Liver (tissue), 3 donors: ENCODE measurements at regions not wholly inside any gene's neighbourhood (a gene's known extent, or its start where the extent isn't known, plus 50 kb on each side); places are given as distances from the start of the nearest gene placed in this dataset.

Experiments
- EGR1 ChIP-seq, 2 donors: IDR thresholded peaks; 2 replicates each; pipeline ENCODE4 v1.6.1; 2016 to 2018; ENCODE audit warnings: antibody characterized with exemption in 2 of 2, low read depth in 2 of 2
- FOXA1 ChIP-seq: IDR thresholded peaks from 2 replicates; pipeline ENCODE4 v1.6.1; 2016; ENCODE audit warnings: antibody characterized with exemption
- GABPA ChIP-seq, 2 donors: IDR thresholded peaks in 1 of 2; conservative IDR thresholded peaks in 1 of 2; 2 replicates each; pipeline ENCODE4 v1.6.1; 2016; ENCODE audit warnings: antibody characterized with exemption in 2 of 2, mild to moderate bottlenecking in 1 of 2, moderate library complexity in 1 of 2
- JUND ChIP-seq, 2 donors: IDR thresholded peaks; 2 replicates each; pipeline ENCODE4 v1.6.1; 2016; ENCODE audit warnings: antibody characterized with exemption in 2 of 2
- RAD21 ChIP-seq, 2 donors: IDR thresholded peaks; 2 replicates each; pipeline ENCODE4 v1.6.1; 2016; ENCODE audit warnings: antibody characterized with exemption in 2 of 2, mild to moderate bottlenecking in 2 of 2
- SP1 ChIP-seq: IDR thresholded peaks from 2 replicates; pipeline ENCODE4 v1.6.1; 2018; ENCODE audit warnings: antibody characterized with exemption, mild to moderate bottlenecking
- TAF1 ChIP-seq: conservative IDR thresholded peaks from 2 replicates; pipeline ENCODE4 v1.6.1; 2016; ENCODE audit warnings: antibody characterized with exemption, mild to moderate bottlenecking
- YY1 ChIP-seq: IDR thresholded peaks from 2 replicates; pipeline ENCODE4 v1.6.1; 2016; ENCODE audit warnings: antibody characterized with exemption, mild to moderate bottlenecking
- TF ChIP-seq, protein P1 (sequence below): fragments of 150-350 bp; IDR thresholded peaks from 2 replicates; pipeline ENCODE4 v1.5.1; 2017; ENCODE audit warnings: improper control_type of control experiment, low read depth, low read length; ENCODE audit not compliant: missing input control
- TF ChIP-seq, protein P2 (sequence below): IDR thresholded peaks from 2 replicates; pipeline ENCODE4 v1.6.1; 2016; ENCODE audit warnings: antibody characterized with exemption
- TF ChIP-seq, protein P3 (sequence below): IDR thresholded peaks from 2 replicates; pipeline ENCODE4 v1.6.1; 2016; ENCODE audit warnings: antibody characterized with exemption, mild to moderate bottlenecking
- TF ChIP-seq, protein P4 (sequence below): IDR thresholded peaks from 2 replicates; pipeline ENCODE4 v1.6.1; 2016; ENCODE audit warnings: antibody characterized with exemption
- TF ChIP-seq, protein P5 (sequence below): IDR thresholded peaks from 2 replicates; pipeline ENCODE4 v1.6.1; 2016; ENCODE audit warnings: antibody characterized with exemption
- donor health status: healthy.
- donor health status: healthy.

DNA sequence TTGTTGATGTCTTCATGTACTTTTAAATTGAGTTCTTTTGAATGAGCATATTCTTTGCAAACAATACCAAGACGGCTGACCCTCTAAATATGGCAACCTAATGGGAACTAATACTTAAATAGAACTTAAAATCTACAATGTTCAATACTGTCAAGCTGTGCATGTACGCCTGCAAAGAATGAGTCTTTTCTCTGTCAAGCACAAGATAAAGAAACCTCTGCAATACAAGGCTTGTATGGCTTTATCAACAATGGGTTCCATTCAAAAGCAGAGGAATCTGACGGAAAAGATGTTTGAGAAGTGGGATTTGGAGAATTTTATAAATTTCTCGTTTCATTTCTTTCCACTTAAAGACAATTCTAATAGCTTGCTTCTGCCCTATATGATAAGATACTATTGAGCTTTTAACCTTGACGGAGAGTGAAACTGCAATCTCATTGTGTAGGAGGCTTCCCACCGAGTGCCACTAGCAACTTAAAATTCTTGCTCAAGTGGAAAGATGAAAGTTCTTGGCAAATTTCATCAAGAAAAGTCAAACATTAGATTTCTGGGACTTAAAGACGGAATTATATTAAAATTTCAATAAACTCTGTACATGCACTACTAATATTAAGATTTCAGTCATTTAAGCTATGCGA is 119.8 kb downstream of the RGS21 start:
- TF ChIP-seq YY1 (no peak), GABPA (IDR thresholded peaks at IDR 0.05 in 1 of 2, conservative IDR thresholded peaks at IDR 0.05 in 1 of 2) (no peak), JUND (IDR thresholded peaks at IDR 0.05) (no peak), SP1 (no peak), EGR1 (IDR thresholded peaks at IDR 0.05; ENCODE audit: low read depth in 2 of 2) (no peak), TAF1 (no peak), RAD21 (IDR thresholded peaks at IDR 0.05) (no peak), FOXA1 (no peak)
- TF ChIP-seq, protein P1, sequence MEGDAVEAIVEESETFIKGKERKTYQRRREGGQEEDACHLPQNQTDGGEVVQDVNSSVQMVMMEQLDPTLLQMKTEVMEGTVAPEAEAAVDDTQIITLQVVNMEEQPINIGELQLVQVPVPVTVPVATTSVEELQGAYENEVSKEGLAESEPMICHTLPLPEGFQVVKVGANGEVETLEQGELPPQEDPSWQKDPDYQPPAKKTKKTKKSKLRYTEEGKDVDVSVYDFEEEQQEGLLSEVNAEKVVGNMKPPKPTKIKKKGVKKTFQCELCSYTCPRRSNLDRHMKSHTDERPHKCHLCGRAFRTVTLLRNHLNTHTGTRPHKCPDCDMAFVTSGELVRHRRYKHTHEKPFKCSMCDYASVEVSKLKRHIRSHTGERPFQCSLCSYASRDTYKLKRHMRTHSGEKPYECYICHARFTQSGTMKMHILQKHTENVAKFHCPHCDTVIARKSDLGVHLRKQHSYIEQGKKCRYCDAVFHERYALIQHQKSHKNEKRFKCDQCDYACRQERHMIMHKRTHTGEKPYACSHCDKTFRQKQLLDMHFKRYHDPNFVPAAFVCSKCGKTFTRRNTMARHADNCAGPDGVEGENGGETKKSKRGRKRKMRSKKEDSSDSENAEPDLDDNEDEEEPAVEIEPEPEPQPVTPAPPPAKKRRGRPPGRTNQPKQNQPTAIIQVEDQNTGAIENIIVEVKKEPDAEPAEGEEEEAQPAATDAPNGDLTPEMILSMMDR: no peak
- TF ChIP-seq, protein P2, sequence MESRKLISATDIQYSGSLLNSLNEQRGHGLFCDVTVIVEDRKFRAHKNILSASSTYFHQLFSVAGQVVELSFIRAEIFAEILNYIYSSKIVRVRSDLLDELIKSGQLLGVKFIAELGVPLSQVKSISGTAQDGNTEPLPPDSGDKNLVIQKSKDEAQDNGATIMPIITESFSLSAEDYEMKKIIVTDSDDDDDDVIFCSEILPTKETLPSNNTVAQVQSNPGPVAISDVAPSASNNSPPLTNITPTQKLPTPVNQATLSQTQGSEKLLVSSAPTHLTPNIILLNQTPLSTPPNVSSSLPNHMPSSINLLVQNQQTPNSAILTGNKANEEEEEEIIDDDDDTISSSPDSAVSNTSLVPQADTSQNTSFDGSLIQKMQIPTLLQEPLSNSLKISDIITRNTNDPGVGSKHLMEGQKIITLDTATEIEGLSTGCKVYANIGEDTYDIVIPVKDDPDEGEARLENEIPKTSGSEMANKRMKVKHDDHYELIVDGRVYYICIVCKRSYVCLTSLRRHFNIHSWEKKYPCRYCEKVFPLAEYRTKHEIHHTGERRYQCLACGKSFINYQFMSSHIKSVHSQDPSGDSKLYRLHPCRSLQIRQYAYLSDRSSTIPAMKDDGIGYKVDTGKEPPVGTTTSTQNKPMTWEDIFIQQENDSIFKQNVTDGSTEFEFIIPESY: no peak
- TF ChIP-seq, protein P3, sequence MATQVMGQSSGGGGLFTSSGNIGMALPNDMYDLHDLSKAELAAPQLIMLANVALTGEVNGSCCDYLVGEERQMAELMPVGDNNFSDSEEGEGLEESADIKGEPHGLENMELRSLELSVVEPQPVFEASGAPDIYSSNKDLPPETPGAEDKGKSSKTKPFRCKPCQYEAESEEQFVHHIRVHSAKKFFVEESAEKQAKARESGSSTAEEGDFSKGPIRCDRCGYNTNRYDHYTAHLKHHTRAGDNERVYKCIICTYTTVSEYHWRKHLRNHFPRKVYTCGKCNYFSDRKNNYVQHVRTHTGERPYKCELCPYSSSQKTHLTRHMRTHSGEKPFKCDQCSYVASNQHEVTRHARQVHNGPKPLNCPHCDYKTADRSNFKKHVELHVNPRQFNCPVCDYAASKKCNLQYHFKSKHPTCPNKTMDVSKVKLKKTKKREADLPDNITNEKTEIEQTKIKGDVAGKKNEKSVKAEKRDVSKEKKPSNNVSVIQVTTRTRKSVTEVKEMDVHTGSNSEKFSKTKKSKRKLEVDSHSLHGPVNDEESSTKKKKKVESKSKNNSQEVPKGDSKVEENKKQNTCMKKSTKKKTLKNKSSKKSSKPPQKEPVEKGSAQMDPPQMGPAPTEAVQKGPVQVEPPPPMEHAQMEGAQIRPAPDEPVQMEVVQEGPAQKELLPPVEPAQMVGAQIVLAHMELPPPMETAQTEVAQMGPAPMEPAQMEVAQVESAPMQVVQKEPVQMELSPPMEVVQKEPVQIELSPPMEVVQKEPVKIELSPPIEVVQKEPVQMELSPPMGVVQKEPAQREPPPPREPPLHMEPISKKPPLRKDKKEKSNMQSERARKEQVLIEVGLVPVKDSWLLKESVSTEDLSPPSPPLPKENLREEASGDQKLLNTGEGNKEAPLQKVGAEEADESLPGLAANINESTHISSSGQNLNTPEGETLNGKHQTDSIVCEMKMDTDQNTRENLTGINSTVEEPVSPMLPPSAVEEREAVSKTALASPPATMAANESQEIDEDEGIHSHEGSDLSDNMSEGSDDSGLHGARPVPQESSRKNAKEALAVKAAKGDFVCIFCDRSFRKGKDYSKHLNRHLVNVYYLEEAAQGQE: no peak
- TF ChIP-seq, protein P4, sequence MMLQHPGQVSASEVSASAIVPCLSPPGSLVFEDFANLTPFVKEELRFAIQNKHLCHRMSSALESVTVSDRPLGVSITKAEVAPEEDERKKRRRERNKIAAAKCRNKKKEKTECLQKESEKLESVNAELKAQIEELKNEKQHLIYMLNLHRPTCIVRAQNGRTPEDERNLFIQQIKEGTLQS: no peak
- TF ChIP-seq, protein P5, sequence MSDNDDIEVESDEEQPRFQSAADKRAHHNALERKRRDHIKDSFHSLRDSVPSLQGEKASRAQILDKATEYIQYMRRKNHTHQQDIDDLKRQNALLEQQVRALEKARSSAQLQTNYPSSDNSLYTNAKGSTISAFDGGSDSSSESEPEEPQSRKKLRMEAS: no peak
